ENCODE measurements at regions not wholly inside any gene's neighbourhood (a gene's known extent, or its start where the extent isn't known, plus 50 kb on each side); places are given as distances from the start of the nearest gene placed in this dataset.

DNA sequence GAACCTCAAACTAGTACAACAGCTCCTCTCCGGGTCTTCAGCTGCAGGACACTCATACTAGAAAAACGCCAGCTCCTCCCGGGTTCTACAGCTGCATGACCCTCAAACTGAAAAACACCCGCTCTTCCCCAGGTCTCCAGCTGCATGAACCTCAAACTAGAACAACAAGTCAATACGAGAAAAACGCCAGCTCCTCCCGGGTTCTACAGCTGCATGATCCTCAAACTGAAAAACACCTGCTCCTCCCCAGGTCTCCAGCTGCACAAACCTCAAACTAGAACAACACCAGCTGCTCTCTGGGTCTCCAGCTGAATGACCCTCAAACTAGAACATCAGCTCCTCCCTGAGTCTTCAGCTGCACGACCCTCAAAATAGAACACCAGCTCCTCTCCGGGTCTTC is 315.0 kb upstream of the TFPI start:
- TF ChIP-seq, protein P1, sequence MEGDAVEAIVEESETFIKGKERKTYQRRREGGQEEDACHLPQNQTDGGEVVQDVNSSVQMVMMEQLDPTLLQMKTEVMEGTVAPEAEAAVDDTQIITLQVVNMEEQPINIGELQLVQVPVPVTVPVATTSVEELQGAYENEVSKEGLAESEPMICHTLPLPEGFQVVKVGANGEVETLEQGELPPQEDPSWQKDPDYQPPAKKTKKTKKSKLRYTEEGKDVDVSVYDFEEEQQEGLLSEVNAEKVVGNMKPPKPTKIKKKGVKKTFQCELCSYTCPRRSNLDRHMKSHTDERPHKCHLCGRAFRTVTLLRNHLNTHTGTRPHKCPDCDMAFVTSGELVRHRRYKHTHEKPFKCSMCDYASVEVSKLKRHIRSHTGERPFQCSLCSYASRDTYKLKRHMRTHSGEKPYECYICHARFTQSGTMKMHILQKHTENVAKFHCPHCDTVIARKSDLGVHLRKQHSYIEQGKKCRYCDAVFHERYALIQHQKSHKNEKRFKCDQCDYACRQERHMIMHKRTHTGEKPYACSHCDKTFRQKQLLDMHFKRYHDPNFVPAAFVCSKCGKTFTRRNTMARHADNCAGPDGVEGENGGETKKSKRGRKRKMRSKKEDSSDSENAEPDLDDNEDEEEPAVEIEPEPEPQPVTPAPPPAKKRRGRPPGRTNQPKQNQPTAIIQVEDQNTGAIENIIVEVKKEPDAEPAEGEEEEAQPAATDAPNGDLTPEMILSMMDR (IDR thresholded peaks at IDR 0.05), result no peak
- no peak for TF ChIP-seq POLR2A (IDR thresholded peaks at IDR 0.05)

All from body of pancreas (tissue), 4 donors.